ENCODE measurements at regions not wholly inside any gene's neighbourhood (a gene's known extent, or its start where the extent isn't known, plus 50 kb on each side); places are given as distances from the start of the nearest gene placed in this dataset.

GRCh38 chr5:116938488-116938887 is 363.9 kb upstream of the SEMA6A start:
- Mint-ChIP-seq H3K36me3 (ENCODE audit: insufficient read depth in 2 of 2) (no peaks in the 10 kb centered on the region), H3K9me3 (no peaks in the 10 kb centered on the region), H3K27ac (no peak overlapping the region), H3K4me3 (no peak overlapping the region), H3K27me3 (ENCODE audit: low read depth) (no peaks in the 10 kb centered on the region), H3K4me1 (ENCODE audit: low read depth) (no peaks in the 10 kb centered on the region)
- ATAC-seq (replicated peaks in 1 of 2), result no peak
- no peak for DNase-seq

GRCh38 chr5:116935561-116936162 is 361.0 kb upstream of the SEMA6A start:
- ATAC-seq (replicated peaks in 1 of 2) (no peak), DNase-seq (no peak)
- Mint-ChIP-seq H3K4me3 (no peak overlapping the region), H3K36me3 (ENCODE audit: insufficient read depth in 2 of 2) (no peaks in the 10 kb centered on the region), H3K9me3 (no peaks in the 10 kb centered on the region), H3K27me3 (ENCODE audit: low read depth) (no peaks in the 10 kb centered on the region), H3K27ac (no peak overlapping the region), H3K4me1 (ENCODE audit: low read depth) (no peaks in the 10 kb centered on the region)

GRCh38 chr5:116930616-116931015 is 356.0 kb upstream of the SEMA6A start:
- Mint-ChIP-seq H3K27me3 (ENCODE audit: low read depth) (no peaks in the 10 kb centered on the region), H3K9me3 (peaks cover 0 to 4% of the 10 kb centered on the region in 2 donors), H3K4me3 (no peak overlapping the region), H3K27ac (no peak overlapping the region), H3K4me1 (ENCODE audit: low read depth) (no peaks in the 10 kb centered on the region), H3K36me3 (ENCODE audit: insufficient read depth in 2 of 2) (no peaks in the 10 kb centered on the region)
- DNase-seq, result no peak
- no peak for ATAC-seq (replicated peaks in 1 of 2)

- no peak overlapping the region for H3K27ac Mint-ChIP-seq
- no peaks in the 10 kb centered on the region for H3K4me1 Mint-ChIP-seq (ENCODE audit: low read depth)
- no peak for DNase-seq
- no peak for ATAC-seq (replicated peaks in 1 of 2)
- no peaks in the 10 kb centered on the region for H3K27me3 Mint-ChIP-seq (ENCODE audit: low read depth)
- H3K36me3 Mint-ChIP-seq (ENCODE audit: insufficient read depth in 2 of 2), result no peaks in the 10 kb centered on the region
- no peaks in the 10 kb centered on the region for H3K9me3 Mint-ChIP-seq
- no peak overlapping the region for H3K4me3 Mint-ChIP-seq
Observed at GRCh38 chr5:116923344-116923743, 348.7 kb upstream of the SEMA6A start.

GRCh38 chr5:116922532-116922931 is 347.9 kb upstream of the SEMA6A start:
- Mint-ChIP-seq H3K36me3 (ENCODE audit: insufficient read depth in 2 of 2) (no peaks in the 10 kb centered on the region), H3K27me3 (ENCODE audit: low read depth) (no peaks in the 10 kb centered on the region), H3K9me3 (peaks cover 0 to 1% of the 10 kb centered on the region in 2 donors), H3K27ac (no peak overlapping the region), H3K4me3 (no peak overlapping the region), H3K4me1 (ENCODE audit: low read depth) (no peaks in the 10 kb centered on the region)
- DNase-seq (no peak), ATAC-seq (replicated peaks in 1 of 2) (no peak)

GRCh38 chr5:116914869-116915504 is 340.4 kb upstream of the SEMA6A start:
- H3K27ac Mint-ChIP-seq, result no peak overlapping the region
- DNase-seq (no peak), ATAC-seq (replicated peaks in 1 of 2) (no peak)
- no peak overlapping the region for H3K4me3 Mint-ChIP-seq
- no peaks in the 10 kb centered on the region for H3K27me3 Mint-ChIP-seq (ENCODE audit: low read depth)
- H3K4me1 Mint-ChIP-seq (ENCODE audit: low read depth), result no peaks in the 10 kb centered on the region
- no peaks in the 10 kb centered on the region for H3K36me3 Mint-ChIP-seq (ENCODE audit: insufficient read depth in 2 of 2)
- peaks cover 0 to 5% of the 10 kb centered on the region in 2 donors for H3K9me3 Mint-ChIP-seq

- ATAC-seq (replicated peaks in 1 of 2) (no peak), DNase-seq (no peak)
- H3K36me3 Mint-ChIP-seq (ENCODE audit: insufficient read depth in 2 of 2), result no peaks in the 10 kb centered on the region
- H3K9me3 Mint-ChIP-seq, result peaks cover 0 to 3% of the 10 kb centered on the region in 2 donors
- H3K4me1 Mint-ChIP-seq (ENCODE audit: low read depth), result no peaks in the 10 kb centered on the region
- H3K27ac Mint-ChIP-seq, result no peak overlapping the region
- no peaks in the 10 kb centered on the region for H3K27me3 Mint-ChIP-seq (ENCODE audit: low read depth)
- no peak overlapping the region for H3K4me3 Mint-ChIP-seq
Observed at GRCh38 chr5:116912221-116912620, 337.6 kb upstream of the SEMA6A start.

GRCh38 chr5:116911074-116911473 is 336.5 kb upstream of the SEMA6A start:
- DNase-seq (no peak), ATAC-seq (replicated peaks in 1 of 2) (no peak)
- Mint-ChIP-seq H3K4me1 (ENCODE audit: low read depth) (no peaks in the 10 kb centered on the region), H3K27me3 (ENCODE audit: low read depth) (no peaks in the 10 kb centered on the region), H3K9me3 (peaks cover 0 to 3% of the 10 kb centered on the region in 2 donors), H3K36me3 (ENCODE audit: insufficient read depth in 2 of 2) (no peaks in the 10 kb centered on the region), H3K4me3 (no peak overlapping the region), H3K27ac (no peak overlapping the region)

GRCh38 chr5:116908537-116908936 is 333.9 kb upstream of the SEMA6A start:
- no peak for ATAC-seq (replicated peaks in 1 of 2)
- no peaks in the 10 kb centered on the region for H3K4me1 Mint-ChIP-seq (ENCODE audit: low read depth)
- H3K9me3 Mint-ChIP-seq, result no peaks in the 10 kb centered on the region
- H3K4me3 Mint-ChIP-seq, result no peak overlapping the region
- H3K36me3 Mint-ChIP-seq (ENCODE audit: insufficient read depth in 2 of 2), result no peaks in the 10 kb centered on the region
- no peak for DNase-seq
- H3K27ac Mint-ChIP-seq, result no peak overlapping the region
- no peaks in the 10 kb centered on the region for H3K27me3 Mint-ChIP-seq (ENCODE audit: low read depth)

- Mint-ChIP-seq H3K9me3 (peaks cover 0 to 1% of the 10 kb centered on the region in 2 donors), H3K27me3 (ENCODE audit: low read depth) (no peaks in the 10 kb centered on the region), H3K27ac (no peak overlapping the region), H3K36me3 (ENCODE audit: insufficient read depth in 2 of 2) (no peaks in the 10 kb centered on the region), H3K4me1 (ENCODE audit: low read depth) (no peaks in the 10 kb centered on the region), H3K4me3 (no peak overlapping the region)
- ATAC-seq (replicated peaks in 1 of 2) (no peak), DNase-seq (no peak)
Observed at GRCh38 chr5:116905885-116906284, 331.3 kb upstream of the SEMA6A start.

GRCh38 chr5:116900793-116901192 is 326.2 kb upstream of the SEMA6A start:
- H3K4me3 Mint-ChIP-seq, result no peak overlapping the region
- H3K27me3 Mint-ChIP-seq (ENCODE audit: low read depth), result no peaks in the 10 kb centered on the region
- peaks cover 0 to 1% of the 10 kb centered on the region in 2 donors for H3K9me3 Mint-ChIP-seq
- H3K4me1 Mint-ChIP-seq (ENCODE audit: low read depth), result no peaks in the 10 kb centered on the region
- no peaks in the 10 kb centered on the region for H3K36me3 Mint-ChIP-seq (ENCODE audit: insufficient read depth in 2 of 2)
- no peak for DNase-seq
- ATAC-seq (replicated peaks in 1 of 2), result no peak
- no peak overlapping the region for H3K27ac Mint-ChIP-seq

- peaks cover 0 to 1% of the 10 kb centered on the region in 2 donors for H3K9me3 Mint-ChIP-seq
- no peaks in the 10 kb centered on the region for H3K27me3 Mint-ChIP-seq (ENCODE audit: low read depth)
- ATAC-seq (replicated peaks in 1 of 2) (no peak), DNase-seq (no peak)
- no peak overlapping the region for H3K27ac Mint-ChIP-seq
- H3K4me1 Mint-ChIP-seq (ENCODE audit: low read depth), result no peaks in the 10 kb centered on the region
- H3K36me3 Mint-ChIP-seq (ENCODE audit: insufficient read depth in 2 of 2), result no peaks in the 10 kb centered on the region
- H3K4me3 Mint-ChIP-seq, result no peak overlapping the region
Observed at GRCh38 chr5:116898917-116899316, 324.3 kb upstream of the SEMA6A start.

GRCh38 chr5:116897291-116897690 is 322.7 kb upstream of the SEMA6A start:
- H3K27ac Mint-ChIP-seq, result no peak overlapping the region
- no peak for ATAC-seq (replicated peaks in 1 of 2)
- H3K4me1 Mint-ChIP-seq (ENCODE audit: low read depth), result no peaks in the 10 kb centered on the region
- H3K4me3 Mint-ChIP-seq, result no peak overlapping the region
- H3K27me3 Mint-ChIP-seq (ENCODE audit: low read depth), result no peaks in the 10 kb centered on the region
- peaks cover 0 to 1% of the 10 kb centered on the region in 2 donors for H3K9me3 Mint-ChIP-seq
- no peaks in the 10 kb centered on the region for H3K36me3 Mint-ChIP-seq (ENCODE audit: insufficient read depth in 2 of 2)
- no peak for DNase-seq

GRCh38 chr5:116896001-116896400 is 321.4 kb upstream of the SEMA6A start:
- Mint-ChIP-seq H3K4me1 (ENCODE audit: low read depth) (no peaks in the 10 kb centered on the region), H3K27ac (no peak overlapping the region), H3K9me3 (no peaks in the 10 kb centered on the region), H3K36me3 (ENCODE audit: insufficient read depth in 2 of 2) (no peaks in the 10 kb centered on the region), H3K27me3 (ENCODE audit: low read depth) (no peaks in the 10 kb centered on the region), H3K4me3 (no peak overlapping the region)
- DNase-seq (no peak), ATAC-seq (replicated peaks in 1 of 2) (no peak)

All from activated T-cell treated with anti-CD3 and anti-CD28 coated beads, Interleukin-2, amount 50 U/mL, for 72 hours (primary cell).